T-helper 17 cell (primary cell): ENCODE measurements at regions not wholly inside any gene's neighbourhood (a gene's known extent, or its start where the extent isn't known, plus 50 kb on each side); places are given as distances from the start of the nearest gene placed in this dataset.
"Not testable (repeated sequence)": the region's sequence is repeated elsewhere in the genome, so short reads cannot be mapped to it uniquely, and the experiment has no call there.

Experiments used
- ATAC-seq: fragments of 150-1000 bp; cut with Tn5 transposase; 2 replicates; pipeline ENCODE4 v1.10.0; 2021; ENCODE audit warnings: mild to moderate bottlenecking, moderate library complexity
- DNase-seq, 3 donors: peaks; one replicate each; pipeline versions ENCODE4 v3.0.0 to v3.0.0-alpha.2; 2020 to 2021
- H3K9me3 ChIP-seq: one replicate; pipeline ENCODE4 v1.7.0; 2013; ENCODE audit warnings: low read length, mild to moderate bottlenecking; ENCODE audit not compliant: control insufficient read depth, poor library complexity, severe bottlenecking
- H3K27ac Mint-ChIP-seq: one replicate; pipeline ENCODE4 v1.8.0; 2022; ENCODE audit warnings: mild to moderate bottlenecking, moderate library complexity, mixed read lengths
- H3K27me3 Mint-ChIP-seq: one replicate; pipeline ENCODE4 v1.8.0; 2022; ENCODE audit warnings: mixed read lengths
- H3K36me3 Mint-ChIP-seq: one replicate; pipeline ENCODE4 v1.8.0; 2022; ENCODE audit warnings: low read depth, mixed read lengths
- H3K4me1 Mint-ChIP-seq: one replicate; pipeline ENCODE4 v1.8.0; 2022; ENCODE audit warnings: mild to moderate bottlenecking, mixed read lengths
- H3K4me3 Mint-ChIP-seq: one replicate; pipeline ENCODE4 v1.8.0; 2022; ENCODE audit warnings: mild to moderate bottlenecking, moderate library complexity, mixed read lengths

DNA sequence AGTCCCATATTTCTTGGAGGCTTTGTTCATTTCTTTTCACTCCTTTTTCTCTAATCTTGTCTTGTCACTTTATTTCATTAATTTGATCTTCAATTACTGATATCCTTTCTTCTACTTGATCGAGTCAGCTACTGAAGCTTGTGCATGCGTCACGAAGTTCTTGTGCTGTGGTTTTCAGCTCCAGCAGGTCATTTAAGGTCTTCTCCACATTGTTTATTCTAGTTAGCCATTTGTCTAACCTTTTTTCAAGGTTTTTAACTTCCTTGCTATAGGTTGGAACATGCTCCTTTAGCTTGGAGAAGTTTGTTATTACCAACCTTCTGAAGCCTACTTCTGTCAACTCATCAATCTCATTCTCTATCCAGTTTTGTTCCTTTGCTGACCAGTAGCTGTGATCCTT is 234.0 kb downstream of the ATPSCKMT start:
- not testable (repeated sequence) for H3K27ac Mint-ChIP-seq, DNase-seq, H3K4me1 Mint-ChIP-seq, H3K36me3 Mint-ChIP-seq, H3K4me3 Mint-ChIP-seq, ATAC-seq, H3K27me3 Mint-ChIP-seq, H3K9me3 ChIP-seq

DNA sequence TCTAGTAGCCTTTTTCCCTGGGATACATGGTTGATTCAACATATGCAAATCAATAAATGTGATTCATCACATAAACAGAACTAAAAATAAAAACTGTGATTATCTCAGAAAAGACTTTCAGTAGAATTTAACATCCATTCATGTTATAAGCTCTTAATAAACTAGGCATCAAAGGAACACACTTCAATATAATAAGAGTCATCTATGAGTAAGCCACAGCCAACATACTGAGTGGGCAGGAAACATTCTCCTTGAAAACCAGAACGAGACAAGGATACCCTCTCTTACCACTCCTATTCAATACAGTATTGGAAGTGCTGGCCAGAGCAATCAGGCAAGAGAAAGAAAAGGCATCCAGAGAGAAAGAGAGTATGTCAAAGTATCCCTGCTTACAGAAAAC is 239.9 kb downstream of the ATPSCKMT start:
- DNase-seq (no peak), ATAC-seq (no peak)
- Mint-ChIP-seq H3K4me1 (no peaks in the 10 kb centered on the region), H3K27me3 (no peaks in the 10 kb centered on the region), H3K27ac (no peak overlapping the region), H3K4me3 (no peak overlapping the region), H3K36me3 (no peaks in the 10 kb centered on the region)
- no peaks in the 10 kb centered on the region for H3K9me3 ChIP-seq

DNA sequence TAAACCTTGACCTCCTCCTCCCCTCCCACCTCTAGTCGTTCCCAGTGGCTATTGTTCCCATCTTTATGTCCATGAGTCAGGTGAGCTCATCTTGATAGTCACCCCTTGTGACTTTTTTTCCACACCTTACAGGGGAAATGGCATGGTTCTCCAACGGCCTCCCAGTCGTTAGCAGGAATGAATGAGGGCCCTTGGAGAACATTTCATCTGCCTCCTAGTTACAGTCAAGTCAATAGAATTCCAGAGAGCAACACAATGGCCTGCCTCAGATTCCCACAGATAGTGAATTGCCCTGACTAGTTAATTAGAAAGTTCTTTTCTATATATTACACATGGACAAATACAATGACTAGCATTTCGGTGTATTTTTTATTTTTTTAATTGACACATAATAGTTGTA is 262.6 kb downstream of the ATPSCKMT start:
- H3K9me3 ChIP-seq, result no peaks in the 10 kb centered on the region
- Mint-ChIP-seq H3K27me3 (no peaks in the 10 kb centered on the region), H3K4me1 (no peaks in the 10 kb centered on the region), H3K36me3 (no peaks in the 10 kb centered on the region), H3K27ac (no peak overlapping the region), H3K4me3 (no peak overlapping the region)
- ATAC-seq, result no peak
- DNase-seq, result no peak

DNA sequence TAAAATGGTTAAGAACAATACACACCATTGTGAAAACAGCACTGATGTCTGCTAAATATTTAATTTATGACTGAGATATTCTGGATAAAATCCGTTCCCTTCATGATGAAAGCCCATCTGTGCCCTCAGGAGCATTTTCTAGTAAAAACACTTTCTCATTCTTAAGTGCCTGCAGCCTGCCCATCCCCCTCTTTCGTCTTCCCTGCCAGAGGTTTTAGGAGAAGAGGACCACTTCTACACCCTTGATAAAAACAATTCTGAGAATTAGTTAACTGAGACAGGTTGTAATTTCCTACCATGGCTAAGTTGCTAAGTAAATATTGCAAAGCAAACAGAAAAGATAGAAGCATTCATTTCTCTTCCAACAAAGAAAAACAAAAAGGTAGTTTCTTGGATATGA is 272.6 kb downstream of the ATPSCKMT start:
- H3K27me3 Mint-ChIP-seq, result no peaks in the 10 kb centered on the region
- H3K27ac Mint-ChIP-seq, result no peak overlapping the region
- H3K36me3 Mint-ChIP-seq, result no peaks in the 10 kb centered on the region
- ATAC-seq (no peak), DNase-seq (no peak)
- no peaks in the 10 kb centered on the region for H3K4me1 Mint-ChIP-seq
- H3K9me3 ChIP-seq, result no peaks in the 10 kb centered on the region
- no peak overlapping the region for H3K4me3 Mint-ChIP-seq

DNA sequence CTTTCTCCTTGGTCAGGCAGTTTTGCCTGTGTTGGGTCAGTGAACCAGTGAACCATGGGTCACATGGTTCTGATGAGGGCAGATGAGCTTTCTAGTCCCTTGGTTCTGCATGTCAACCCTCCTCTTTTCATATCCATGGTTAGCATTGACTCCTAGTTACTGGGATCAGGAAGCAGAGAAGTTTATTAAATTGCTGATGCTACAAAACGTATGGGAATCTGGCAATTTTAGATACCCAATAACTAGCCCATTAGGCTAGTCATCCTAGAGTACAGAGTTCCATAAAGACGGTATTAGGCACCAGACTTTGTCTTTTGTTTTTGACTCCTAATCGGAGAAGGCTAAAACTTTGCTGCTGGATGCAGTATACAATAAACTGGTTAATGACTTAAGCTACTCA is 273.1 kb downstream of the ATPSCKMT start:
- no peak overlapping the region for H3K27ac Mint-ChIP-seq
- H3K36me3 Mint-ChIP-seq, result no peaks in the 10 kb centered on the region
- ATAC-seq (no peak), DNase-seq (no peak)
- H3K27me3 Mint-ChIP-seq, result no peaks in the 10 kb centered on the region
- no peak overlapping the region for H3K4me3 Mint-ChIP-seq
- H3K4me1 Mint-ChIP-seq, result no peaks in the 10 kb centered on the region
- no peaks in the 10 kb centered on the region for H3K9me3 ChIP-seq

DNA sequence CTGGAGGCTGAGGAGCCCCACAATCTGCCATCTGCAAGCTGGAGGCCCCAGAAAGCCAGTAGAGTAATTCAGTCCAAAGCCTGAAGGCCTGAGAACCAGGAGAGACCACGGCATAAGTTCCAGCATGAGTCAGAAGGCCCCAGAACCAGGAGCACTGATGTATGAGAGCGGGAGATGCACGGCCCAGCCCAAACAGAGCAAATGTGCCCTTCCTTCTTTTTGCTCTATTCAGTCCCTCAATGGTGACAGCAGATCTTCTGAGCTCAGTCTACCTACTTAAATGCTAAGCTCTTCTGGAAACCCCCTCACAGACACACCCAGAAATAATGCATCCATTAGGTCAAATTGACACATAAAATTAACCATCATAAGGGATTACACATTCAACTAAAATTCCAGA is 277.6 kb downstream of the ATPSCKMT start:
- no peaks in the 10 kb centered on the region for H3K36me3 Mint-ChIP-seq
- H3K27ac Mint-ChIP-seq, result no peak overlapping the region
- no peaks in the 10 kb centered on the region for H3K27me3 Mint-ChIP-seq
- no peaks in the 10 kb centered on the region for H3K4me1 Mint-ChIP-seq
- no peaks in the 10 kb centered on the region for H3K9me3 ChIP-seq
- DNase-seq (no peak), ATAC-seq (no peak)
- no peak overlapping the region for H3K4me3 Mint-ChIP-seq

DNA sequence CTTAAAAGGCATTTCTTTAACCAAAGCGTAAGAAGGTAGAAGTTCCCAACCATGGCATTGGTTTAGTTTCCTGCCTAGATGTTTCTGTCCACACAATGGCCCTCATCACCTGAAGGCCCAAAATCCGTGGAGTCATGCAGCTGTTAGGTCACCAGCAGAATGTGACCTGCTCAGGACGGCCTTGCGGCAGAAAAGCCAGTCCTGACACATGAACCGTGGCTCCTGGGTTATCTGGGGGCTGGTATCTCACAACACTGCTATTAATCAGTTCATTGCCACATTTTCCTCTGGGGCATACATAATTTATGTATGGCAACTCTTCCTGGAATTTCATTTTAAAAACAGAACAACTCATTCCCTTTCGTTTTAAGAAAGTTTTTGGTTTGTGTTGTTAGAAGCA is 278.4 kb downstream of the ATPSCKMT start:
- no peak for ATAC-seq
- Mint-ChIP-seq H3K27ac (no peak overlapping the region), H3K4me3 (no peak overlapping the region), H3K36me3 (no peaks in the 10 kb centered on the region), H3K27me3 (no peaks in the 10 kb centered on the region), H3K4me1 (no peaks in the 10 kb centered on the region)
- H3K9me3 ChIP-seq, result no peaks in the 10 kb centered on the region
- no peak for DNase-seq

DNA sequence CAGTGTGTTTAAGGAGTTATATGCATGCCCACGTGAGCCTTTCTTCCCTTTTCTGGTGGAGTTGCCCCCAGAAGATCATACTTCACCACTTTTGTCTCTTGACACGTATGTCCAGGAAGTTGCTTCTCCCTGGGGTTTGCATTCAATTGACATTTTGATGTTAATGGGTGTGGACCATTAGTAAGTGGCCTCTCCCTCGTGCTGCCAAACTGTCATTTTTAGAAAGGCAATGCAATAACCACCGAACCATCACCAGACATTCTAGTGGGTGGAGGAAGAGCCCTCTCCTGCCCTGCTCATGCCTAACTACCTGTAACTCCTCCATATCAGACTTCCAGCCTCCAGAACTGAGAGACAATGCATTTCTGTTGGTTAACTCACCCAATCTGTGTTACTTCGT is 290.8 kb downstream of the ATPSCKMT start:
- Mint-ChIP-seq H3K36me3 (no peaks in the 10 kb centered on the region), H3K27me3 (no peaks in the 10 kb centered on the region), H3K27ac (no peak overlapping the region), H3K4me3 (no peak overlapping the region), H3K4me1 (no peaks in the 10 kb centered on the region)
- DNase-seq (no peak), ATAC-seq (no peak)
- H3K9me3 ChIP-seq, result no peaks in the 10 kb centered on the region

DNA sequence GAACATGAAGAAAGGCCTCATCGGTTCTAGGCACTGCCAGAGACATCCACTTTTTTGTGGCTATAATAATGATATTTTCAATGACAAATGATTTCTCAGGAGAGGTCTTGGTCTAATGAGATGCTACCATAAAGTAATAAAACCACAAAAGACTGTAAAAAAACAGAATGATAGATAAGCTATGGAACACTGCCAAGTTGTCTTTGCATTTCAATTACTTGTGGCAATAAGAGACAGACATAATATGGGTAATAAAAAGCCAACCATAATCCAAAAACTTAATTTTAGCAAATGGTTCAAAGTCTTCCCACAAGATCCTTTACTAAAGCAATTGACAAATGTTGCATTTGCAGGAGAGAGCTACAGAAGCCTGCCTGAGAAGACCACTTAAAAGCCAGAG is 292.5 kb downstream of the ATPSCKMT start:
- Mint-ChIP-seq H3K36me3 (no peaks in the 10 kb centered on the region), H3K4me1 (no peaks in the 10 kb centered on the region), H3K27me3 (no peaks in the 10 kb centered on the region), H3K27ac (no peak overlapping the region), H3K4me3 (no peak overlapping the region)
- DNase-seq, result no peak
- no peak for ATAC-seq
- no peaks in the 10 kb centered on the region for H3K9me3 ChIP-seq

DNA sequence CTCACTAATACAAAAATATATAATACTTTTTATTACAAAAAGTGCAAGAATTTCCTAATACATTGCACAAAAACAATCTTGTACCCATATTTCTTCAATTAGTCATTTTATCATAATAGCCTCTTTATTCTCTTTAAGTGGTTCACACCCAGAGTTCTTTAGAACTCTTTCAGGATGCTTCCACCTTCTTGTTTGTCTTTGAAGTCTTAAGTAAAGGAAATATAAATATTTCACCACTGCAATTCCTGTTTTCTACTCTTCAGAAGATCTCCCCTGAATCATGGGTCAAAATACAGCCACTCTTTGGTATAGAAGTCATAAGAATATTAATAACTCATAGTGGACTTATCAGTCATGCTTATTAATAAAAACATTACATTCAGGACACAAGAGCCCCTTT is 293.0 kb downstream of the ATPSCKMT start:
- no peak for DNase-seq
- Mint-ChIP-seq H3K27me3 (no peaks in the 10 kb centered on the region), H3K27ac (no peak overlapping the region), H3K4me1 (no peaks in the 10 kb centered on the region), H3K36me3 (no peaks in the 10 kb centered on the region), H3K4me3 (no peak overlapping the region)
- no peak for ATAC-seq
- no peaks in the 10 kb centered on the region for H3K9me3 ChIP-seq

DNA sequence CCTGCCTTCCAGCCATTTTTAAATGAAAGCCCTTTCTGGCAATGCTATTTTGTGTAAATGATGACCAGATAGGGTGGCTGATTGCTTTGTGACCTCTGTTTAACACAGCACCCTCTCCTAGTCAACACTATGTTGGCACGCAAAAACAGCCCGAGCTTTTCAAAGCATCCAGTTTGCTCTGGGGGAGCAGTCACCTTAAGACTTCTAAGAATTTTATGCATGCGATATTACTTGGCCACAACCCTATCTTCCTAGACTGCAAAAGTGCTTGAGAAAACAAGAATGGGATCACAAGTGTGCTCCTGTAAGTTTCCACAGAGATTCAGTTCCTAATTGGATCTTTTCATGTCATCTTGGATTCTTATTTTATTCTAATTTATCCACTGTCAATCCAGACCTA is 294.1 kb downstream of the ATPSCKMT start:
- no peaks in the 10 kb centered on the region for H3K36me3 Mint-ChIP-seq
- no peak for ATAC-seq
- H3K27ac Mint-ChIP-seq, result no peak overlapping the region
- H3K27me3 Mint-ChIP-seq, result no peaks in the 10 kb centered on the region
- no peak for DNase-seq
- H3K4me1 Mint-ChIP-seq, result no peaks in the 10 kb centered on the region
- H3K9me3 ChIP-seq, result no peaks in the 10 kb centered on the region
- no peak overlapping the region for H3K4me3 Mint-ChIP-seq

DNA sequence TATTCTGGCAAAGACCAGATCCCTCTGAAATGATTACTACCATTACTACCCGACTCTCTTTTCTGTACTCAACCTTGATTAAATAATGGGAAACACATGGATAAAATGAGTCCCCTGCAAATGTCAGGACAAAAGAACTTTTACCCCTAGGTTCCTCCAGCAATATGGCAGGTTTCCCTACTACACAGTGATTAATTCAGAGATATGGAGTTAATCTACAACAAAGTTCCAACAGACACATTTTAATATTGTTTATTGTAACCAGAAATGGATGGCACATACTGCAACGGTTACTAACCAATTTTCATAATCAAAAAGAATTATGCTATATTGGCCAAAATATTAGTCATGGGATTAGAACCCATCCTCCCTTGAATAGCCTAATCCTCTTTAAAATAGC is 294.8 kb downstream of the ATPSCKMT start:
- H3K9me3 ChIP-seq, result no peaks in the 10 kb centered on the region
- Mint-ChIP-seq H3K4me3 (no peak overlapping the region), H3K27me3 (no peaks in the 10 kb centered on the region), H3K36me3 (no peaks in the 10 kb centered on the region), H3K27ac (no peak overlapping the region), H3K4me1 (no peaks in the 10 kb centered on the region)
- ATAC-seq, result no peak
- DNase-seq, result no peak

DNA sequence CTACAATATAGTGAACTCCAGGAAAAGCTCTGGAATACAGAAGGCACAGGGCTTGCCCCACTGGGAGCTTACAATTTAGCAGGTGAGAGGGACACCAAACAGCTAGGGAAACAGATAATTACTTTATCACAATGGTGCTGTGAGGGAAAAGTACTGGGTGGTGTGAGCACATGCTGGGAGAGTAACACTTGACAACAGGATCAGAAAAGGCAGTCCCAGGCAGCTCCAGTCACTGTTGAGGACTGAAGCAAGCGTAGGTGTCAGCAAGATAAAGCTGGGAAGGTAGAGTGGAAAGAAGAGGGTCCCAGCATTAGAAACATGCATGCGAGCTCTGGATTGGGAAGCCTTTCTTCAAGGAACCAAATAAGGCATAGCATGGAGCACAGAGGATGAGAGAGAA is 296.0 kb downstream of the ATPSCKMT start:
- DNase-seq (no peak), ATAC-seq (no peak)
- Mint-ChIP-seq H3K4me1 (no peaks in the 10 kb centered on the region), H3K4me3 (no peak overlapping the region), H3K27me3 (no peaks in the 10 kb centered on the region), H3K36me3 (no peaks in the 10 kb centered on the region), H3K27ac (no peak overlapping the region)
- H3K9me3 ChIP-seq, result no peaks in the 10 kb centered on the region

DNA sequence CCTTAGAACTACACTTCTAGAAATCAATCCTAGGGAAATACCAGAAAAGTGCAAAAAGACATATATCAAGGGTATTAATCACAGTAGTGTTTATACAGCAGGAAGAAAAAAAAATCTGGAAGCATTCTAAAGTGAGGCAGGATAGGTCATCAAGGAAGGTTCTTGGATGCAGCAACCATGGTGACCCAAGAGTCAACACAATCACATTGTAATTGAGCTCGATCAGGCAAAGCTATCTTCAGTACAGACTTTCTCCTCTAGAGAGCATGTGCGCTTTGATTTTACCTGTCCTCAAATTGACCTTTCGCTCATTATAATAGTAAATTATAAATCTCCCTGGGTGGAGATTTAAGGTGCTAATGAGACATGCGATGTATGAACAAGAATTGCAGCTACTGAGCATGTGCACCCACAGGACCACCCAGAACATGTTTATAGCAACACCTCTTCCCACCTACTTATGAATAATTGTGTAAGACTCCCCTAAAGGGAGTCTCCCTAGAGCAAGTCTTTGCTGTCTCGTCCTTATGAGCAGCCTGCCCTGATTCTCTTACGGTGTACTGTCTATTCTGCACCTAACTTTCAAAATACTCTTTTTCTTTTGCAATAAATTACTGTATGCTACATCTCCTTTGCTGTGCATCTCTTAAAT is 297.7 kb downstream of the ATPSCKMT start:
- Mint-ChIP-seq H3K27me3 (no peaks in the 10 kb centered on the region), H3K4me3 (no peak overlapping the region), H3K36me3 (no peaks in the 10 kb centered on the region)

More for the DNA sequence above, 297.7 kb downstream of the ATPSCKMT start:
- H3K9me3 ChIP-seq, result no peaks in the 10 kb centered on the region
- H3K27ac Mint-ChIP-seq, result no peak overlapping the region
- ATAC-seq (no peak), DNase-seq (no peak)
- H3K4me1 Mint-ChIP-seq, result no peaks in the 10 kb centered on the region
